VCaP (cell line): ENCODE measurements at regions not wholly inside any gene's neighbourhood (a gene's known extent, or its start where the extent isn't known, plus 50 kb on each side); places are given as distances from the start of the nearest gene placed in this dataset.

Experiments used
- H3K27ac ChIP-seq: fragments of 450-650 bp; 2 replicates; pipeline ENCODE4 v1.5.1; 2017
- CTCF ChIP-seq: fragments of 450-650 bp; conservative IDR thresholded peaks from 2 replicates; pipeline ENCODE4 v1.5.1; 2017; ENCODE audit warnings: mild to moderate bottlenecking, moderate library complexity

DNA sequence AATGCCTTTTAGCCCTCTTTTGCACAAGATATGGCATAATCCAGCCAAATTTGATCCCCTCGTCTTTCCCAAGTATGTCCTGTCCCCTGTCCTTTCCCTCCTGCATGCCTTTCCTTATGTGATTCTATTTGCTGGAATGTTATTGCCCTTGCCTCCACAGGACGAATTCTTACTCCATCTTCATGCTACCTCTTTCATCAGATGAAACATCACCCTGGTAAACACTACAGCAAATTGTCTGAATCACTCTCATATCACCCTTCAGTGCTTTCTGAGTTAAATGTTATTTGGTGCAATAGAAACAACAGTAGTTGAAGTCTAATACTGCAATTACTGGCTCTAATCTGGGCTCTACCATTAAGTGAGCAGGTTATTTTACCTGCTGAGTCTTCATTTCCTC, 52.2 kb upstream of the FAT1 start:
- no peak overlapping the region for H3K27ac ChIP-seq
- no peak for TF ChIP-seq CTCF

DNA sequence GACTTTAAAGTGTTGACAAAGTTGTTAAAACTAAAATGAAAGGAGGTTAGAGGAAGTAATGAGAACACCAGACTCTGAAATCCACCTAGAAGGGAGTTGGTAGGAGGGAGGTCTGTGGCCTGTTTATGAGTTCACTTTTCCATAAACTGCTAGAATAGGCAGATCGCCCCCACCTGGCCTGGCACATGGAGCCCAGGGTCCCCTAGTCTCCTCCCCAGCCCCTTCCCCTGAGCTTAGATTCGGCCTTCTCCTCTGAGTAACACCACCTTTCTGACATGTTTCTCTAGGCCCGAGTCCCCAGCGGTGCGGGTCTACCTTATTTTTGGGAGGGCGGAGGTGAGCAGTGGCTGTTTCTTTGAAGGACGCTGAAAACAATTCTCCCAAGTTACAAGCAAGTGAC, 54.5 kb upstream of the FAT1 start:
- TF ChIP-seq CTCF: no peak
- H3K27ac ChIP-seq: no peak overlapping the region

- no peak for TF ChIP-seq CTCF
- H3K27ac ChIP-seq: no peak overlapping the region
Observed at GRCh38 chr4:186780291-186781031, 56.8 kb upstream of the FAT1 start.

DNA sequence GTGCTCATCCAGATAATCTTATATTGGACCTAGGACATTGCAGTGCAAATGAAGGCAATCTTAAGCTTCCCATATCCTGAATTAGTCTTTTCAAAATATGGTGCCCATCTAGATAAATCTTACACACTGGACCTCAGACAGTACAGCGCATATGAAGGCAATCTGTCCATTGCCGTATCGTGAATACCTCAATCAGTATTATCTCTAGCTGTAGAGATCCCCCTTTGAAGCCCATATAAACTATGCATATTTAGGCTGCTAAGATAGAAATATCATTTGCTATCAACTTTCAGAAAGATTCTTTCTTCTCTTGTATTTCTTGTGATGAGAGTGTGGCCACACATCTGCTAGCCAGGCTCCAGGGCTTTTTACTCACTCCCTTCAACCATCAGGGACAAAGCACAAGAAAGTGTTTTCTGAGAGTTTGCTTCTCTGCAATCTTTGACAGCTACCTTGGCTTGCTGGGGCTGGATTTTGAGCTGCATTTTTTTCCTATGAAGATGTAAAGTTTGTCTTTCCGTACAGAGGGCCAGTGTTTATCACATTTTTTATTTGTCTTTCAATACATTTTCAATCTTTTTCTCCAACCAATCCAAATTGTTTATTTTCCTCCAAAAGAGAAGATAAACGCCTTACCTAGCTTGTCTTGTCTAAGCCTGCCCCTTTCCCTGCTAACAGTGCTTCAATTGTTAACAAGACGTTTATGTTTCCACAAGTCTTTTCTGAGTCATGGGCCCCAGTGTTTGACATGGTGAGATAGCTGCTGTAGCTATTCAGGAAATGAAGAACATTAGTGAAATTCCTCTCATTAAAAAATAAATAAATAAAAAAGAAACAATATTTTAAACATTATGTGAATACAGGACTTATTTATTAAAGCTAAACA, 57.6 kb upstream of the FAT1 start:
- TF ChIP-seq CTCF: no peak
- H3K27ac ChIP-seq: no peak overlapping the region

DNA sequence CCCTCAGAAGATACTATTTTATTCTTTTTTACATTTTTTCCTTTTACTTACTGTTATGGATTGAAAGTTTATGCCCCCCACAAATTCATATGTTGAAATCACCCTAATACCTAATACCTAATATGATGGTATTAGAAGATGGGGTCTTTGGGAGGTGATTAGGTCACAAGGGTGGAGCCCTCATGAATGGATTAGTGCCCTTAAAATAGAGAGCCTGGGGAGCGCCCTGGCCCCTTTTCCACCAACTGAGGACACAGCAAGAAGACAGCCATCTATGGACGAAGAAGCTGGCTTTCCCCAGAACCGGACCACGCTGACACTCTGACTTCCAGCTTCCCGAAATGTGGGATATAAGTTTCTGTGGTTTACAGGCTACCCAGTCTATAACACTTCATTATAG, 58.6 kb upstream of the FAT1 start:
- TF ChIP-seq CTCF: no peak
- H3K27ac ChIP-seq: no peak overlapping the region

- TF ChIP-seq CTCF: no peak
- H3K27ac ChIP-seq: no peak overlapping the region
Observed at GRCh38 chr4:186787536-186787935, 63.9 kb upstream of the FAT1 start.

- no peak for TF ChIP-seq CTCF
- peak overlapping the region; percentile 54 for H3K27ac ChIP-seq
Observed at GRCh38 chr4:186789651-186790050, 66.0 kb upstream of the FAT1 start.
